ENCODE measurements at regions not wholly inside any gene's neighbourhood (a gene's known extent, or its start where the extent isn't known, plus 50 kb on each side); places are given as distances from the start of the nearest gene placed in this dataset.

DNA sequence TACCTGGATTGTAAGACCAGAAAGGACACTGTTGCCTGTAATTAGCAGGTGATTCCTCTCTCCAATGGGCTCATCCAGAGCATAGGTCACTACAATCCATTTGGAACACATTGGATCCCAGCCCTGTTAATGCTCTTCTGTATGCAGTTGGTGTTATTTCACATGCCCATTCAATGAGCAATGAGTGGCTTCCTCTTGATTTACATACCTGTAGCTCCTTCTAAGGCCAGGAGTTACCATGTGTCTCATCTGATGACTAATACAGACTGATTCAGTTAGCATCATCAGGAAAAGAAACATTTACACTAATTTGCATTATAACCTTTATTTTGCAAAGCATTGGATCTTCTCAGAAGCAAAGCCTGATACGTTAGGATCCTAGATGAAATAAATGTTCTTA lies 83.1 kb upstream of the NPVF start:
- no peak overlapping the region for H3K27ac ChIP-seq
- CTCF ChIA-PET = no interaction called here
- POLR2A ChIA-PET (ENCODE audit: low non-redundant PET) = no interaction called here
- peak; percentile 34 for DNase-seq (ENCODE audit: low spot score)
- TF ChIP-seq, protein P1, sequence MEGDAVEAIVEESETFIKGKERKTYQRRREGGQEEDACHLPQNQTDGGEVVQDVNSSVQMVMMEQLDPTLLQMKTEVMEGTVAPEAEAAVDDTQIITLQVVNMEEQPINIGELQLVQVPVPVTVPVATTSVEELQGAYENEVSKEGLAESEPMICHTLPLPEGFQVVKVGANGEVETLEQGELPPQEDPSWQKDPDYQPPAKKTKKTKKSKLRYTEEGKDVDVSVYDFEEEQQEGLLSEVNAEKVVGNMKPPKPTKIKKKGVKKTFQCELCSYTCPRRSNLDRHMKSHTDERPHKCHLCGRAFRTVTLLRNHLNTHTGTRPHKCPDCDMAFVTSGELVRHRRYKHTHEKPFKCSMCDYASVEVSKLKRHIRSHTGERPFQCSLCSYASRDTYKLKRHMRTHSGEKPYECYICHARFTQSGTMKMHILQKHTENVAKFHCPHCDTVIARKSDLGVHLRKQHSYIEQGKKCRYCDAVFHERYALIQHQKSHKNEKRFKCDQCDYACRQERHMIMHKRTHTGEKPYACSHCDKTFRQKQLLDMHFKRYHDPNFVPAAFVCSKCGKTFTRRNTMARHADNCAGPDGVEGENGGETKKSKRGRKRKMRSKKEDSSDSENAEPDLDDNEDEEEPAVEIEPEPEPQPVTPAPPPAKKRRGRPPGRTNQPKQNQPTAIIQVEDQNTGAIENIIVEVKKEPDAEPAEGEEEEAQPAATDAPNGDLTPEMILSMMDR (conservative IDR thresholded peaks at IDR 0.05; ENCODE audit: low read depth) = no peak

DNA sequence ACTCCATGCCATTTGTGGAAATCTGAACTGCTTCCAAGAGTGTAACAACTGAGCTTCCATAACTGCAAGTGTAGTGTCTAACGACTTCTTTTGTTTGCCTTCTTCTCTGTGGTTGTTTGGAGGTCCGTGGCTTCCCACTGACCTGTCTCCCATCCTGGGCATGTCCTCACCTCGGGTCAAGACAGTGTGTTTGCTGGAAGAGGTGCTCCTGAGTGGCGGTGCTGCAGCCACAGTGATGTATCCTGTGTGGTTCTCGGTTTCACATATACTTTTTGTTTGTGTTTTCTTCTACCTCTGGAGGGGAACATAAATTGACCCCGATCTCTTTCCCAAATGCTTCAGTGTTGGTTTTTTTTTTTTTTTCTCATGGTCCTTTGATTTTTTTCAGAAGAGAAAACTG lies 84.7 kb upstream of the NPVF start:
- CTCF ChIA-PET = no interaction called here
- no peak for DNase-seq (ENCODE audit: low spot score)
- no peak overlapping the region for H3K27ac ChIP-seq
- POLR2A ChIA-PET (ENCODE audit: low non-redundant PET) = no interaction called here
- TF ChIP-seq, protein P1 (conservative IDR thresholded peaks at IDR 0.05; ENCODE audit: low read depth) = no peak

DNA sequence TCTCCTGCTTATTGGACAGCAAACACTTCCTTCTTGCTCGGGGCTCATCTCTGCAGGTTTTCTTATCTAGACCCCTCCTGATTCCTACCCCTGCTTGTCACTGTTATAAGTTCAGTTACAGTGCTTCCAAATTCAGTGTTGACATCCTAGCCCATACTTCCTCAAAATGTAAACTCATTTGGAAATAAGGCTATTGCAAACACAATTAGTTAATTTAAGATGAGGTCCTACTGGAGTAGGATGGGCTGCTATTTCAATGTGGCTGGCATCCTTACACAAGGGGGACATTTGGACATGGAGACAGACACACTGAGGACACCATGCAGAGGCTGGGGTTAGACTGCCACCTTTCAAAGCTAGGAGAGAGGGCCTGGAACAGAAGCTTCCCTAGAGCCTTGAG lies 85.2 kb upstream of the NPVF start:
- CTCF ChIA-PET = no interaction called here
- TF ChIP-seq, protein P1 (conservative IDR thresholded peaks at IDR 0.05; ENCODE audit: low read depth) = no peak
- POLR2A ChIA-PET (ENCODE audit: low non-redundant PET) = no interaction called here
- H3K27ac ChIP-seq = no peak overlapping the region
- no peak for DNase-seq (ENCODE audit: low spot score)

DNA sequence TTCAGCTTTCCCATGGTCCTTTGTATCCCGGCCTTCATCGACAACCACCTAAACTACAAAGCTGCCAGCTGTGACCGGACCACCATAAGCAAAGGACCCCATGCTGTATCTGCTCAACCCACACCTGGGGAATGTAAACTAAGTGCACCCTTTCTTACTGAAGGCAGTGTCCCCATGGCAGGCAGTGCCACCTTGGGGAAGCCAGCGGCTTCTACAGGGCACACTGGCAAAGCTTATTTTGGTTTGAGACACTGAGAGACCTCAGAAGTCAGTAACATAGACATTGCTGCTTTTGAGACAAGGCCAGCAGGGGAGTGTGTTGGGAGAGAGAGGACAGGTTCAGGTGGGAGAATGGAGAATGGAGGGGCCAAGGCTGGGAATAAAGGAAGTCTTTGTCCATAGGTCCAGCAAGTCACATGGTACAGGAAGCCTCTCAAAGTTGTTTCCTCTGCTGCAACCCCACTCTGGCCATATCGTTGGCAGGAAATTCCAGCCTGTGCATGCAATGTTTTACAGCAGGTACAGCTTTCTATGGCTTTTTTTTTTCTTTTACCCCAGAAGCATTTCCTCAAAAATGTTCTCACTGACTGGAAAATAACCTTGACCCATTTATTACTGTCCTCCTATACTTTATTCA lies 85.9 kb upstream of the NPVF start:
- no peak for DNase-seq (ENCODE audit: low spot score)
- TF ChIP-seq, protein P1 (conservative IDR thresholded peaks at IDR 0.05; ENCODE audit: low read depth) = no peak
- CTCF ChIA-PET = no interaction called here
- POLR2A ChIA-PET (ENCODE audit: low non-redundant PET) = no interaction called here
- no peak overlapping the region for H3K27ac ChIP-seq

DNA sequence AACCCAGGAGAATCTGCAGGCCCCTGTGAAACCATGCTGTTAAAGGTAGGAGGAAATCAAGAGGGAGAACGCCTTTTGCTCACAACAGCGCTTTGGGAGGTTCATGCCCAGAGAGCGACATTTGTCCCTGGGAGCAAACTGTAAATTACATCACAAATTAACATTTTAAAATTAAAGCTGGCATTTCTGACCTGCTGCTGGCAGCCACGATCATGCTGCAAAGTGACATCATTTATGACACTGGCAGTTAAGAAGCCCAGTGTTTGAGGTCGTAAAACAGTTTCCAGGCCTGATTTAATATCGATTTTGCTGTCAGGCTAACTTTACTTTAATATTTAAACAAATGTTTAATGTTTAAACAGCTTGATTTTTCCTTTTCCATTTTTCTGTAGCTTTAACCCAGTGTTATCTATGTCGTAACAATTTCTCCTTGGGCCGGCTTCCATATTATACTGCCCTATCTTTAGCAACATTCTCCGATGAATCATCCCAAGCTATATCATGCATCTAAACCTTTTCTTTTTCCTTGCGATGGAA lies 86.5 kb upstream of the NPVF start:
- no peak overlapping the region for H3K27ac ChIP-seq
- no peak for DNase-seq (ENCODE audit: low spot score)
- POLR2A ChIA-PET (ENCODE audit: low non-redundant PET) = no interaction called here
- TF ChIP-seq, protein P1 (conservative IDR thresholded peaks at IDR 0.05; ENCODE audit: low read depth) = no peak
- CTCF ChIA-PET = interaction anchor here (0.6 kb wide), 1 partner anchor 381 kb away, joined by 4 read pairs; no protein-coding TSS in a partner anchor

DNA sequence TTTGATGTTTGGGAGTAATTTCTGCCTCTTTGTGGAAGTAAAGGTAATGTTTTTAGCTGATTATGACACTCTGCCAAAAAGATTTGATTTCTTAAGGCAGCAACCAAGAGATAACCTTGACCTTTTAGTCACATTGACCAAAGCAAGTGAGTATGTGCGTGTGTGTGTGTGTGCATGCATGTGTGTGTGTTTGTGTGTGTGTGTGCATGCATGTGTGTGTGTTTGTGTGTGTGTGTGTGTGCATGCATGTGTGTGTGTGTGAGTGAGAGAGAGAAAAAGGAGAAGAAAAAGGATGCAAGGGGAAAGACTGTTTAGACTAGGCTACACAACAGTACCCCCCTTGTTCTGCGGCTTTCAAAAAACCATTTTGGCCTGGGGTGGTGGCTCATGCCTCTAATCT lies 88.1 kb upstream of the NPVF start:
- ChIA-PET POLR2A (ENCODE audit: low non-redundant PET) (no interaction called here), CTCF (interaction anchor here (0.6 kb wide), 1 partner anchor 99 kb away, joined by 4 read pairs; no protein-coding TSS in a partner anchor)
- no peak overlapping the region for H3K27ac ChIP-seq
- TF ChIP-seq, protein P1 (conservative IDR thresholded peaks at IDR 0.05; ENCODE audit: low read depth) = no peak
- no peak for DNase-seq (ENCODE audit: low spot score)

Data from RWPE1 (cell line).